Activated T-cell treated with anti-CD3 and anti-CD28 coated beads, Interleukin-2, amount 50 U/mL, for 72 hours (primary cell): ENCODE measurements at regions not wholly inside any gene's neighbourhood (a gene's known extent, or its start where the extent isn't known, plus 50 kb on each side); places are given as distances from the start of the nearest gene placed in this dataset.

Experiments used
- ATAC-seq, 2 donors: fragments of 150-1000 bp; cut with Tn5 transposase; replicated peaks in 1 of 2; 2 replicates each; pipeline ENCODE4 v1.10.0; 2021; ENCODE audit warnings: moderate library complexity in 2 of 2, mild to moderate bottlenecking in 1 of 2
- DNase-seq, 2 donors: peaks; one replicate each; pipeline ENCODE4 v3.0.0; 2021 to 2022; ENCODE audit warnings: mixed read lengths in 1 of 2
- H3K27ac Mint-ChIP-seq: one replicate; pipeline ENCODE4 v1.8.0; 2022; ENCODE audit warnings: mild to moderate bottlenecking, moderate library complexity, mixed read lengths
- H3K27me3 Mint-ChIP-seq: one replicate; pipeline ENCODE4 v1.8.0; 2022; ENCODE audit warnings: low read depth, mixed read lengths
- H3K36me3 Mint-ChIP-seq, 2 donors: one replicate each; pipeline ENCODE4 v1.8.0; 2022; ENCODE audit warnings: mixed read lengths in 2 of 2, mild to moderate bottlenecking in 1 of 2; ENCODE audit not compliant: insufficient read depth in 2 of 2
- H3K4me1 Mint-ChIP-seq: one replicate; pipeline ENCODE4 v1.8.0; 2022; ENCODE audit warnings: low read depth, mixed read lengths
- H3K4me3 Mint-ChIP-seq, 2 donors: one replicate each; pipeline ENCODE4 v1.8.0; 2022; ENCODE audit warnings: mild to moderate bottlenecking in 2 of 2, mixed read lengths in 2 of 2, moderate library complexity in 2 of 2
- H3K9me3 Mint-ChIP-seq, 2 donors: one replicate each; pipeline ENCODE4 v1.8.0; 2022; ENCODE audit warnings: mixed read lengths in 2 of 2

DNA sequence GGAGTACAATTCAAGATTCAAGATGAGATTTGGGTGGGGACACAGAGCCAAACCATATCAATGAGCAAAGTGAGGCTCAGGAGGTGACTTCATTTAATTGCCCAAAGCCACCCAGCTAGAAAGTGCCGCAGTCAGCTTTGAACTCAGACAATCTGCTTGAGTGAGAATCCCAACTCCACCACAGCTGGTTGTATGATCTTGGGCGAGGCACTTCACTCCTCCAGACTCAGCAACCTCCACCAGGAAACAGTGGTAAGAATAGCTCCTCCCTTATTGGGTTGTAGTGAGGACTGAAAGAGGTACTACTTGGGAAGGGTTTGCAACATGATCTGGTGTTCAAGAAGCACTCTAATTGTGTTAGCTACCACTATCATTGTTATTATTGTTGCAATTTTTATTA lies 129.2 kb upstream of the RFLNA start:
- Mint-ChIP-seq H3K4me1 (no peaks in the 10 kb centered on the region), H3K36me3 (peaks cover 0 to 1% of the 10 kb centered on the region in 2 donors), H3K27ac (no peak overlapping the region), H3K9me3 (peaks cover 4 to 5% of the 10 kb centered on the region in 2 donors), H3K27me3 (no peaks in the 10 kb centered on the region), H3K4me3 (no peak overlapping the region)
- no peak for DNase-seq
- ATAC-seq, result no peak

DNA sequence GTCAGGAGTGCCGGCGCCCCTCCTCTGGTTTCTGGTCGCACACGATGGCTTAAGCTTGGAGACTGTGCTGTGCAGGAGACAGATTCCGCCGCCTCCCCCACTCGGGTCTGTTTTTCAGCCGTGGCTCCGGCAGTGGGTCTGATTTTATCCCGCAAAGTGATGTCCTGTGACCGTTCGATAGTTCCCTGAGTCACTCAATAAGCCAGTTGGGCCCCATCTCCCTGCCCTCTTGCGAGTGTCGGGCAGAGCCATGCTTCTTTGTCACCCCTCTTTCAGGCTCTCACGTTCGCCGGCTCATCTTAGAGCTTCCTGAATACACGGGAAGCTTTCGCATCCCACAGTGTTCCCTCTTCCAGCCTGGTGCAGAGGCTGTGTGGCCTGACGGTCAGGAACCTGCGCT lies 127.8 kb upstream of the RFLNA start:
- DNase-seq (no peak), ATAC-seq (no peak)
- no peak overlapping the region for H3K27ac Mint-ChIP-seq
- peaks cover 4 to 5% of the 10 kb centered on the region in 2 donors for H3K9me3 Mint-ChIP-seq
- H3K4me3 Mint-ChIP-seq, result no peak overlapping the region
- peaks cover 0 to 1% of the 10 kb centered on the region in 2 donors for H3K36me3 Mint-ChIP-seq
- no peaks in the 10 kb centered on the region for H3K27me3 Mint-ChIP-seq
- no peaks in the 10 kb centered on the region for H3K4me1 Mint-ChIP-seq

DNA sequence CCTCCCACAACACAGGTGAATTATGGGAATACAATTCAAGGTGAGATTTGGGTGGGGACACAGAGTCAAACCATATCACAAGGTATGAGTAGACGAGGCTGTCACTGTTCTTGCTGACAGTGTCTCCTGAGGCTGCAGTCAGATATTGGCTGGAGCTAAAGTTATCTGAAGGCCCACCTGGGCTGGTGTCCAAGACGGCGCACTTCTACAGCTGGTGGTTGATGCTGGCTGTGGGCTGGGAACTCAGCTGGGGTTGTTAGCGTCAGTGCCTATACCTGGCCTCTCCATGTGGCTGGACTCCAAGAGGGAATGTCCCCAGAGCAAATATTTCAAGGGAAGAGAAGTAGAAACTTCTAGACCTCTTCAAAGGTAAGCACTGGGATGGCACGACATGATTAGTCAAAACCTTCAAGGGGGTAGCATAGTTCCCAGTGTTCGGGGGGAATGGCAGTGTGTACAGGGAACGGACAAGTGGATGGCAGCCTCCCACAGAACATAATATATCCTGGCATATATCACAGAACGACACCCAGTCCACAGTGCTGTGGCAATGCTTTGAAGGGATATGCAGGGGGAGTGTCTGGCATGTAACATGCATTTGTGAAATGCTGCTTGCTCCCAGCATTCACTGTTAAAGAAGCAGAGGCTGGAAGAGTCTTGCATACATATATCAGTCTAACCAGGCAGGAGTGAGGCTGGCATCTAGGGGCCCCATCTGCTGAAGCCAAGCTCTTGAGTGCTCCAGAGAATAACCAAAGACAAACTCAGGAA lies 126.7 kb upstream of the RFLNA start:
- Mint-ChIP-seq H3K9me3 (peaks cover 4 to 5% of the 10 kb centered on the region in 2 donors), H3K27ac (no peak overlapping the region), H3K27me3 (no peaks in the 10 kb centered on the region), H3K4me1 (no peaks in the 10 kb centered on the region), H3K4me3 (no peak overlapping the region), H3K36me3 (peaks cover 0 to 1% of the 10 kb centered on the region in 2 donors)
- DNase-seq (no peak), ATAC-seq (no peak)

DNA sequence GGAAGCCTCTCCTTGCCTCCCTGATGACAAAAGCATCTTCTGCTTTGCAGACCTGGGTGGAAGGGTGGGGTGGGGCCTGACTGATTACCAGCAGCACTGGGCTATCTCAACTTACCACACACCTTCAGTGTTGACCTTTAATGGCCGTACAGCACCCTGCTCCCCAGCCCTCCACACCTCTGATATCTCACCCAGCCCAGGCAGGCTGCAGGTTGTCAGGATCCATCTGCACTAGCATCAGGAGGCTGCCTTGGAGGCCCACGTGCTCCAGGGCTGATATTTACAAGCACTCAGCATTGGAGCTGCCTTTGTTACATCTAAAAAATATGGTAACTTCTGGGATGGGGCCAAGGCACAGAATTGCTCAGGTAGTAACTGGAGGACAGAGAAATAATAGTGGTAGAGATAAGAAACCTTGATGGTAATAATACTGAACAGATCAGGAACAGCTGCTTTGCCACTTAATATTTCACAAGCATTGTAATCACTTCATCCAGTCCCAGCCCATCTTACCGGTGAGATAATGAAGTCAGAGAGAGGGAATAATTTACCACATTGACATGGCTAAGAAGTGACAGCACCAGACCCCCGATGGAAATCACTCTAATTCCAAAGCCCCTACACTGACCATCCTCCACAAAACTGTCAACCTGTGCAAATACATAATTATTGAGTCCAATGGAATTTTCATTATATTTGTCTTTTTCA lies 125.2 kb upstream of the RFLNA start:
- DNase-seq, result no peak
- H3K4me3 Mint-ChIP-seq, result no peak overlapping the region
- ATAC-seq, result no peak
- H3K27ac Mint-ChIP-seq, result no peak overlapping the region
- H3K36me3 Mint-ChIP-seq, result peaks cover 0 to 1% of the 10 kb centered on the region in 2 donors
- peaks cover 4 to 5% of the 10 kb centered on the region in 2 donors for H3K9me3 Mint-ChIP-seq
- no peaks in the 10 kb centered on the region for H3K27me3 Mint-ChIP-seq
- H3K4me1 Mint-ChIP-seq, result no peaks in the 10 kb centered on the region

DNA sequence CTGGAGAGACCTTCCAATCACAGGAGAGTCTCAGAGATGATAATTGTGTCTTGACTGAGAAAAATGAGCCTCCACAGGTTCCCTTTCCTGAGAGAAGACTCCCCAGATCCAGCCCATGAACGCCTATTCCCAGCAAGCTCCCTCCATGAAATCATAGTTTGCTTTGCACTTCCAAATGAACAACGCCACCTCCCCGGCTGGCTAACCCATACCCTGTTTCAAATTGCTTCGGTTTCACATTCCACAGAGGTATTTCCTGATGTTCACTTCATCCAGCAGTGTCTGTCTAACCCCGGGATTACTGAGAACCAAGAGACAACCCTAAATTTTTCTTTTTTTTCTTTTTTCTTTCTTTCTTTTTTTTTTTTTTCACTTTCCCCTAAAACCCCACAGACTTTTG lies 124.1 kb upstream of the RFLNA start:
- Mint-ChIP-seq H3K27ac (no peak overlapping the region), H3K36me3 (no peaks in the 10 kb centered on the region), H3K9me3 (peaks cover 0 to 1% of the 10 kb centered on the region in 2 donors), H3K27me3 (no peaks in the 10 kb centered on the region), H3K4me1 (no peaks in the 10 kb centered on the region), H3K4me3 (no peak overlapping the region)
- DNase-seq (no peak), ATAC-seq (no peak)

DNA sequence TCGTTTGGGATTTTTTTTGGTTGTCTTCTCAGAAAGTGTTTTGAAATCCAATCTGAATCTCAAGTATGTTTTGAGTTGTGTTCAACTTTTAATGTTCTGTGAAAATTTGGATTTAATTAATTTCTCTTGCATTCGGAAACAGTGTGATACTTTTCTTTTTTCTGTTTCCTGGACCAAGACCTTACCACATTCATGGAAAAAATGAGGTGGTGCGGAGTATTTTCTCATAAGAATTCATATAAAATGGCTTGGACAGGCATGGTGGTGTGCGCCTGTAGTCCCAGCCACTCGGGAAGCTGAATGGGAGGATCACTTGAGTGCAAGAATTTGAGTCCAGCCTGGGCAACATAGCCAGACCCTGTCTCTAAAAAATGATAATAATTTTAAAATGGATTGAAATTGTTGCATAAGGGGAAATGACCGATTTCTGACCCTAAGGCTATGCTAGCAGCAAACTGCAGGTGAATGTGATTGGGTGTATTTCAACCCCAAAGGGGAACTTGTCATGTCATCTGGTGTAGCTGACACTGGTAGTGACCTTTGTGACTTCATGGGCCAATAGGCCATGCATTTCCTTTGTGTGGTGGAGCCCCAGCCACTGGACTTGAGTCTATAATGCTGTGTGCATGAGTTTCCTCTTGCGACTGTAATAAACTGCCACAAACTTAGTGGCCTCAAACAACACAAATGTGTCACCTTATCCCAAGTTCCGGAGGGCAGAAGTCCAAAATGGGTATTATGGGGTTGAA lies 123.5 kb upstream of the RFLNA start:
- Mint-ChIP-seq H3K9me3 (no peaks in the 10 kb centered on the region), H3K4me3 (no peak overlapping the region), H3K36me3 (no peaks in the 10 kb centered on the region), H3K27me3 (no peaks in the 10 kb centered on the region), H3K27ac (no peak overlapping the region), H3K4me1 (no peaks in the 10 kb centered on the region)
- no peak for ATAC-seq
- DNase-seq, result no peak

DNA sequence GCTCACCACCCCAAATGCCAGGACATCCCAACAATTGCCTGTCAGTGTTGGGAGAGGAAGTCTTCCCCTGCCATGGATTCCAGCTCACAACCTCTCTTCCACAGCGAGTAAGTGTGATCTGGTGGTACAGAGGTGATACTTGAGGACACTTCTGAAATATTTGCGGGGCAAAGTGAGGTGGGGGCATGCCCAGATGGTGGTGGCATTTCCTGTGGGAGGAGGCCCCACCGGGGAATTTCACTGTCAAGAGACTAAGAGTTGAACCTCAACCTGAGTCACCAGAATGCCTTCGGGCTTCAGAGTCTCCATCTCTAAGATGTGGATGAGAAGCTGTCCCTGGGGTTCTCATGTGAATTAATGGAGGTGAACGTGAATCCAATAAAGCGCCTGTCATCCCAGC lies 122.3 kb upstream of the RFLNA start:
- H3K36me3 Mint-ChIP-seq, result no peaks in the 10 kb centered on the region
- no peak overlapping the region for H3K27ac Mint-ChIP-seq
- no peaks in the 10 kb centered on the region for H3K27me3 Mint-ChIP-seq
- H3K4me3 Mint-ChIP-seq, result no peak overlapping the region
- DNase-seq (no peak), ATAC-seq (no peak)
- H3K9me3 Mint-ChIP-seq, result no peaks in the 10 kb centered on the region
- H3K4me1 Mint-ChIP-seq, result no peaks in the 10 kb centered on the region

DNA sequence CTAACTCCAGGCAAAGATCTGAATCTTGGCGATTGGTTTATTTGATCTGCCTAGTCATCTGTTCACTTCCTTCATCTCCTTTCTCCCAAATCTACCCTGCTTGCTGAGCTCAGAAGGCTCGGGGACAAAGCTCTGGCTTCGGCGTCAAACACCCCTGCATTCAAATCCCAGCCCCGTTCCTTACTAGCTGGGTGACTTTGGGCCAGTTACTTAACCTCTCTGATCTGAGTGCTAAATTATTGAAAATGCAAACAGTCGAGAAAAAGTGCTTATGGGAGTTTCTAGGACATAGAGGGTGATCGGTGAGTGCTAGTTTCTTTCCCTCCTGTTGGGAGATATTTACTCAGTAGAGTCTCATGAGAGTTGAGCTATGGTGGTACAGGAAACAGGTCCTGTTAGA lies 121.2 kb upstream of the RFLNA start:
- ATAC-seq (no peak), DNase-seq (no peak)
- H3K36me3 Mint-ChIP-seq, result no peaks in the 10 kb centered on the region
- H3K4me3 Mint-ChIP-seq, result no peak overlapping the region
- H3K4me1 Mint-ChIP-seq, result no peaks in the 10 kb centered on the region
- no peaks in the 10 kb centered on the region for H3K9me3 Mint-ChIP-seq
- no peak overlapping the region for H3K27ac Mint-ChIP-seq
- H3K27me3 Mint-ChIP-seq, result peaks cover 6% of the 10 kb centered on the region

DNA sequence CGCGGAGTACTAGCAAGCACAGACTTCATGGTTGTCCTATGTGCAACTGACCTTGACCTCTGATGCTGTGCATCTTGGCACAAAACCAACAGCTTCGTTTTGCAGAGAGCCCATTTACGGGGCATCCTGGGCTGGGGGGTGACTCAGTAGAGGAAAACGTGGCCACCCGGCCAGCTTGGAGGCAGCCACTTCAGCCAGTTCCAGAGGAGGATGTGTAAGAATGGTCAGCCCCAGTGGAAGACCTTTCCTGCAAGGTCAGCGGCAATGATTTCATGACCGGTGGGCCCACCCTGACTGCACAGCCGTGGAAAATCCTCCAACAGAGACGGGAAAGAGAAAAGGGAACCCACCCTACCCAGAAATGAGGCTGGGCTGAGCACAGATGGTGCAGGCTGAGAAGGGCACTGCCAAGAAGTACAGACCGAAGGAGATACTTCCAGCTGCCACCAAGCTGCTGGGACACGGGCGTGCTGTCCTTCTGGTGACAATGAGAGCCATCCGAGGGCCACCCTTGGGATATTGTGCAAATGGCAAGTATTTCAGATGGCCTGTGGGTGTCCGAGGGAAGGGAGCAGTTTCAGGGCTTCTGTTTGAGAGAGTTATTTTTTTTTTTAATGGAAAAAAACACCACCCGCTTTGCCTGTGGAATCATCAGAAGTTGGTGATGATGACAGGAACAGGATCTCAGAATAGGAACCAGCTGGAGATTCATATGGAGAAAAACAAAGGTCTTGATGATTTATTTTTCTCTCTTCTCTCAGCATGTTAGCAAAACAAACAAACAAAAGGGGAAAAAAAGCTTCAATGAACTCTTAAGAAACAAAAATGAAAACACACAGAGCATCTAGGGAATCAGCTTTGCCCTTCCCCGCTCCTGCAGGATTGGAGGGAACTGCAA lies 120.2 kb upstream of the RFLNA start:
- no peaks in the 10 kb centered on the region for H3K9me3 Mint-ChIP-seq
- no peaks in the 10 kb centered on the region for H3K4me1 Mint-ChIP-seq
- DNase-seq (no peak), ATAC-seq (no peak)
- H3K27ac Mint-ChIP-seq, result no peak overlapping the region
- H3K4me3 Mint-ChIP-seq, result no peak overlapping the region
- H3K36me3 Mint-ChIP-seq, result no peaks in the 10 kb centered on the region
- peaks cover 12% of the 10 kb centered on the region for H3K27me3 Mint-ChIP-seq

DNA sequence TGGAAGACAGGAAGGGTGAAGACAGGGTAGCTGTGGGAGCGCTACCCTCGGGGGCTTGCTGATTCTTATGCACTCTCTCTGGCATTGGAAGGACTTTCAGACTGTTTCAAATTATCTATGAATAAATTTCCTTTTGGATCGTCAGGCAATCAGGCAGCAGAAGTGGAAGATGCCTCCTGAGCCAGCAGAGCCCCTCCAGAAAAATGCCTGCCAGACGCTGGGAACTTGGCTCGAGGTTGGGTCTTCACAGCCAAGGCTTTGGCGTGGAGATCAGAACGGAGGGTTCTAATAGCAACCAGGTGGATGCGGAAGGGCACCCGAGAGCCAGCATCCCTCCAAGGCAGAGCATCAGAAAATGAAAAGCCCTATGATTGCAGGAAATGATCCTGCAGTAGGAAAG lies 119.2 kb upstream of the RFLNA start:
- ATAC-seq, result no peak
- Mint-ChIP-seq H3K36me3 (no peaks in the 10 kb centered on the region), H3K27me3 (peaks cover 12% of the 10 kb centered on the region), H3K4me1 (no peaks in the 10 kb centered on the region), H3K27ac (no peak overlapping the region), H3K4me3 (no peak overlapping the region), H3K9me3 (no peaks in the 10 kb centered on the region)
- no peak for DNase-seq

DNA sequence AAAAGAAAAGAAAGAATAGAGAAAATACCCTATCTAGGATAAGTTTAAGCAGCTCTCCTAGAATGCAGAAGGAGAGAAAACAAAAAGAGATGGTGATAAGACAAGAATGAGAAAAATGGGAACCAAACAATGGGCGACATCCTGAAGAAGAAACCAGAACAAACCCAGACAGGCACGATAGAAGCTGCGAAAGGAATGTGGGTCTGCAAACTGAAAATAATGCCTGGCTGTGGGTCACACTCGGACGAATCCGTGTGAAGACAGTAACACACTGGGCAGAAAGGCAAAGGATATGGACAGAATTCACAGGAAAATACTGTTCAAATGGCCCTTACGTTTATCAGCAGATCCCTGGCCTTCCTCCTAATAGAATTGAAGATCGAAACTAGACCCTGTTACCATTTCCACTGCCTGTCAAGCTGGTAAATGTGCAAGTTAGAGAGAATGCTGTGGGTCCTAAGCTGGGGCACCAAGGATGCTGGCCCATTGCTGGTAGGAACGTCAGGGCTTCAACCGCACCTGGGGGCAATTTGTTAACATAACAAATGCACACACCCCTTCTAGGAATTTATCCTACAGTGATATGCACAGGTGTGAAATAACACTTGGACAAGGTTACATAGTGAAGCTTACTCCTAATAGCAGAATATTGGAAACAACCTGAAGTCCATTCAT lies 117.5 kb upstream of the RFLNA start:
- H3K9me3 Mint-ChIP-seq, result no peaks in the 10 kb centered on the region
- no peaks in the 10 kb centered on the region for H3K36me3 Mint-ChIP-seq
- peaks cover 12% of the 10 kb centered on the region for H3K27me3 Mint-ChIP-seq
- H3K4me3 Mint-ChIP-seq, result no peak overlapping the region
- no peak overlapping the region for H3K27ac Mint-ChIP-seq
- DNase-seq (no peak), ATAC-seq (no peak)
- H3K4me1 Mint-ChIP-seq, result no peaks in the 10 kb centered on the region

DNA sequence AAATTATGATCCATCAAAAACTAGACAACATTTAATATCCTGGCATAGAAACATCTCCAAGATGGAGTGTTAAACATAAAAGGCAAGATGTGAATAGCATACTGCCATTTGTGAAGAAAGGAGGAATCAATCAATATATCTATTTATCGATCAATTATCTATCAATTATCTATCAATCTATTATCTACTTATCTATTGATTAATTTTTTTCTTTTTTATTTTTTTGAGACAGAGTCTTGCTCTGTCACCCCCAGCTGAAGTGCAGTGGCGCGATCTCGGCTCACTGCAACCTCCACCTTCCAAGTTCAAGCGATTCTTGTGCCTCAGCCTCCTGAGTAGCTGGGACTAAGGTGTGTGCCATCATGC lies 117.0 kb upstream of the RFLNA start:
- Mint-ChIP-seq H3K4me1 (no peaks in the 10 kb centered on the region), H3K27me3 (peaks cover 12% of the 10 kb centered on the region), H3K36me3 (no peaks in the 10 kb centered on the region), H3K27ac (no peak overlapping the region), H3K9me3 (no peaks in the 10 kb centered on the region), H3K4me3 (no peak overlapping the region)
- no peak for ATAC-seq
- no peak for DNase-seq
